Progenitor cell of endocrine pancreas (in vitro differentiated cells): ENCODE measurements at regions not wholly inside any gene's neighbourhood (a gene's known extent, or its start where the extent isn't known, plus 50 kb on each side); places are given as distances from the start of the nearest gene placed in this dataset.

Source experiments
- DNase-seq: peaks from one replicate; pipeline ENCODE4 v3.0.0; 2021; ENCODE audit warnings: low spot score; ENCODE audit not compliant: unreplicated experiment
- H3K27ac Mint-ChIP-seq: 2 replicates; pipeline ENCODE4 v1.8.0; 2021; ENCODE audit warnings: mild to moderate bottlenecking, moderate library complexity, mixed read lengths
- H3K27me3 Mint-ChIP-seq: 2 replicates; pipeline ENCODE4 v1.8.0; 2021; ENCODE audit warnings: mixed read lengths
- H3K36me3 Mint-ChIP-seq: 2 replicates; pipeline ENCODE4 v1.8.0; 2022; ENCODE audit warnings: mixed read lengths; ENCODE audit not compliant: insufficient read depth
- H3K4me1 Mint-ChIP-seq: 2 replicates; pipeline ENCODE4 v1.8.0; 2021; ENCODE audit warnings: low read depth, mixed read lengths
- H3K4me3 Mint-ChIP-seq: 2 replicates; pipeline ENCODE4 v1.8.0; 2021; ENCODE audit warnings: low read depth, mild to moderate bottlenecking, moderate library complexity, mixed read lengths
- H3K9me3 Mint-ChIP-seq: 2 replicates; pipeline ENCODE4 v1.8.0; 2021; ENCODE audit warnings: low read depth, mixed read lengths
- CTCF ChIP-seq: fragments of 200-600 bp; sonication (generic); IDR thresholded peaks from one replicate; pipeline ENCODE4 v1.5.0; 2021; ENCODE audit warnings: antibody characterized with exemption, mild to moderate bottlenecking; ENCODE audit not compliant: unreplicated experiment

- no peaks in the 10 kb centered on the region for H3K36me3 Mint-ChIP-seq
- no peak overlapping the region for H3K4me3 Mint-ChIP-seq
- TF ChIP-seq CTCF, result no peak
- peaks cover 6% of the 10 kb centered on the region for H3K9me3 Mint-ChIP-seq
- DNase-seq, result no peak
- no peak overlapping the region for H3K27ac Mint-ChIP-seq
- H3K27me3 Mint-ChIP-seq, result no peaks in the 10 kb centered on the region
- peaks cover 27% of the 10 kb centered on the region for H3K4me1 Mint-ChIP-seq
Measured at GRCh38 chr1:98453066-98453465, 208.5 kb upstream of the SNX7 start.

DNA sequence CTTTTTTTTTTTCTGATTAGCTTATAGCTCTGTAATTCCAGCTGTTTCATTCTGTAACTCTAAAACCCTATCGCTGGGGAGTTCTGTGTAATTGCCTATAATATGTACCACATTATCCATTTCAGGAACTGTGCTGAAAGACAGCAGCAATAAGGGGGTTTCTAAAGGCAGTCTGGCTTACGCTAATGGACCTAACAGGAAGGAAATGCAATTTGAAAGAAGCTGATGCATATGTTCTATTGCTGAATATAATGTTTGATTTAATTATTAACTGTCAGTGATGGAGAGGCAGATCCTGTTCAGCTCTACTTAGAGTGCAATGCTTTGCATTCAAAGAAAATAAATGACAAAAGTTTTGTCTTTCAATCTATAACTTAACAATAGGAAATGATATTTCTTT is 209.4 kb upstream of the SNX7 start:
- no peak overlapping the region for H3K4me3 Mint-ChIP-seq
- no peaks in the 10 kb centered on the region for H3K36me3 Mint-ChIP-seq
- TF ChIP-seq CTCF, result no peak
- peaks cover 13% of the 10 kb centered on the region for H3K9me3 Mint-ChIP-seq
- H3K27ac Mint-ChIP-seq, result no peak overlapping the region
- H3K27me3 Mint-ChIP-seq, result no peaks in the 10 kb centered on the region
- H3K4me1 Mint-ChIP-seq, result peaks cover 19% of the 10 kb centered on the region
- DNase-seq, result no peak

DNA sequence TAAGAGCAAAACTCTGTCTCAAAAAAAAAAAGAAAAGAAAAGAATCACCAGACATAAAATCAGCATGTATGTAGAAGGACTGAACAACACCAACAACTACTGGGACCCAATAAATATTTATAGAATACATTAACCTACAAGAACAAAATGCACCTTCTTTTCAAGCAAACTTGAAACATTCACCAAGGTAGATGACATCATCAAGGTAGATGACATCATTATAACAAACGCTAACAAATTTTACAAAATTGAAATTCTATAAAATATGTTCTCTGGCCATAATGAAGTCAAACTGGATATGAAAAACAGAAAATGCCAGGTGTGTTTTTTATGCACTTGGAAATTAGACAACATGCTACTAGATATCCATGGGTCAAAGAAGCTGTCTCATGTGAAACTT is 220.2 kb upstream of the SNX7 start:
- TF ChIP-seq CTCF, result no peak
- DNase-seq, result no peak
- H3K4me3 Mint-ChIP-seq, result no peak overlapping the region
- H3K27ac Mint-ChIP-seq, result no peak overlapping the region
- peaks cover 21% of the 10 kb centered on the region for H3K4me1 Mint-ChIP-seq
- H3K27me3 Mint-ChIP-seq, result no peaks in the 10 kb centered on the region
- H3K36me3 Mint-ChIP-seq, result peaks cover 3% of the 10 kb centered on the region
- peaks cover 6% of the 10 kb centered on the region for H3K9me3 Mint-ChIP-seq

- TF ChIP-seq CTCF, result no peak
- no peak for DNase-seq
- H3K4me1 Mint-ChIP-seq, result peaks cover 24% of the 10 kb centered on the region
- peaks cover 7% of the 10 kb centered on the region for H3K9me3 Mint-ChIP-seq
- H3K4me3 Mint-ChIP-seq, result no peak overlapping the region
- no peak overlapping the region for H3K27ac Mint-ChIP-seq
- peaks cover 3% of the 10 kb centered on the region for H3K36me3 Mint-ChIP-seq
- H3K27me3 Mint-ChIP-seq, result no peaks in the 10 kb centered on the region
Measured at GRCh38 chr1:98439471-98439870, 222.1 kb upstream of the SNX7 start.

- peak overlapping the region; percentile 72 for H3K27ac Mint-ChIP-seq
- no peak for DNase-seq
- peaks cover 7% of the 10 kb centered on the region for H3K9me3 Mint-ChIP-seq
- TF ChIP-seq CTCF, result no peak
- H3K36me3 Mint-ChIP-seq, result peaks cover 3% of the 10 kb centered on the region
- no peaks in the 10 kb centered on the region for H3K27me3 Mint-ChIP-seq
- peaks cover 26% of the 10 kb centered on the region for H3K4me1 Mint-ChIP-seq
- H3K4me3 Mint-ChIP-seq, result no peak overlapping the region
Measured at GRCh38 chr1:98437540-98437939, 224.0 kb upstream of the SNX7 start.
